A673 (cell line): ENCODE measurements at regions not wholly inside any gene's neighbourhood (a gene's known extent, or its start where the extent isn't known, plus 50 kb on each side); places are given as distances from the start of the nearest gene placed in this dataset.

ENCODE experiments used
- BruUV-seq: library from RNA; stranded (reverse); fragments of 400-500 nt; replicated peaks from 2 replicates; lab custom pipeline; 2021; lab: Mats Ljungman, UMichigan
- CTCF ChIA-PET: fragments of 300-600 bp; sonication (Branson Sonifier 250); formaldehyde crosslinking; loops from one replicate; lab custom pipeline; 2022; ENCODE audit warnings: antibody characterized with exemption; lab: Charles Lee
- POLR2A ChIA-PET: fragments of 300-600 bp; sonication (Branson Sonifier 250); formaldehyde crosslinking; loops from one replicate; lab custom pipeline; 2022; ENCODE audit warnings: antibody characterized with exemption; ENCODE audit not compliant: low non-redundant PET; lab: Charles Lee
- DNase-seq: peaks from one replicate; pipeline ENCODE4 v3.0.0-alpha.2; 2015; ENCODE audit warnings: low spot score
- H3K27ac ChIP-seq: fragments of 200-600 bp; sonication (generic); 2 replicates; pipeline ENCODE4 v1.5.1; 2016; ENCODE audit warnings: mixed run types, low read depth, mild to moderate bottlenecking, mixed read lengths, antibody characterized with exemption, low read length; ENCODE audit not compliant: poor library complexity, severe bottlenecking
- H3K27me3 ChIP-seq: fragments of 200-600 bp; sonication (generic); replicated peaks from 2 replicates; pipeline ENCODE4 v1.6.1; 2017; ENCODE audit warnings: mixed run types, low read depth, mild to moderate bottlenecking, mixed read lengths, antibody characterized with exemption, low read length; ENCODE audit not compliant: insufficient read depth, poor library complexity
- H3K36me3 ChIP-seq: fragments of 200-600 bp; sonication (generic); 2 replicates; pipeline ENCODE4 v1.6.1; 2016; ENCODE audit warnings: mixed run types, mild to moderate bottlenecking, mixed read lengths, antibody characterized with exemption, low read length; ENCODE audit not compliant: insufficient read depth, poor library complexity, severe bottlenecking
- H3K4me1 ChIP-seq: fragments of 200-600 bp; sonication (generic); 2 replicates; pipeline ENCODE4 v1.6.1; 2017; ENCODE audit warnings: mixed run types, mild to moderate bottlenecking, mixed read lengths, antibody characterized with exemption, low read length; ENCODE audit not compliant: insufficient read depth, poor library complexity, severe bottlenecking
- H3K4me3 ChIP-seq: fragments of 200-600 bp; sonication (generic); 2 replicates; pipeline ENCODE4 v1.5.1; 2016; ENCODE audit warnings: low read depth, mixed run types, mild to moderate bottlenecking, mixed read lengths, low read length; ENCODE audit not compliant: poor library complexity, severe bottlenecking
- H3K9me3 ChIP-seq: fragments of 200-600 bp; sonication (generic); 2 replicates; pipeline ENCODE4 v1.6.1; 2016; ENCODE audit warnings: mixed run types, low read depth, mild to moderate bottlenecking, mixed read lengths, antibody characterized with exemption, low read length; ENCODE audit not compliant: poor library complexity, severe bottlenecking
- EZH2 ChIP-seq: fragments of 200-600 bp; sonication (generic); IDR thresholded peaks from 2 replicates; pipeline ENCODE4 v1.6.1; 2017; ENCODE audit warnings: borderline replicate concordance, low read depth, mild to moderate bottlenecking, mixed read lengths, antibody characterized with exemption, low read length; ENCODE audit not compliant: poor library complexity, severe bottlenecking
- intact Hi-C: fragments of 100-400 bp; cut with micrococcal nuclease; formaldehyde crosslinking; loops from one replicate; pipeline ENCODE4 v1.10.0; 2022; ENCODE audit not compliant: unreplicated experiment
- TF ChIP-seq, protein P1 (sequence below): fragments of 300-800, 200-600 bp; sonication (generic); conservative IDR thresholded peaks from 2 replicates; pipeline ENCODE4 v1.5.1; 2017; ENCODE audit warnings: low read depth, mild to moderate bottlenecking, antibody characterized with exemption, low read length, moderate library complexity, mixed read lengths

DNA sequence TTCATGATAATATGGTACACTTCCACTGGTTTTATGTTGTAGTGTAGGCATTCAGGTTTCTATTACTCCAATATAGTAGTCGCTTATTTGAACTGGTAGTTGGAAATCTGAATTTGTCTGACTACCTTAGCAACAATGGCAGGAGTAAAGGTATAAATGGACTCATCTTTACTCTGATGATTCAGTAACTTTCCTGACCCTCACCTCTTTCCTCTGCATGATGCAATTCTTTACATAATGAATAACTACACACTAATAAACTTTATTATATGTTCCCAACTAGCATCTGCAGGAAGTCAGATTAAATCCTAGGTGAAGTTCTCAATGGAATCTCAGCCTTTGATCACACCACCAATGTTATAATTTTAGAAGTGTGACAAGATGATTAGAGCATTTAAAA, 70.5 kb upstream of the ATP2B1 start:
- H3K9me3 ChIP-seq = no peaks in the 10 kb centered on the region
- intact Hi-C loops = no loop called here
- no peaks in the 10 kb centered on the region for H3K36me3 ChIP-seq
- ChIA-PET CTCF (no interaction called here), POLR2A (no interaction called here)
- no peaks in the 10 kb centered on the region for H3K27me3 ChIP-seq
- no peak for DNase-seq
- H3K4me3 ChIP-seq = no peak overlapping the region
- H3K27ac ChIP-seq = no peak overlapping the region
- H3K4me1 ChIP-seq = peaks cover 6% of the 10 kb centered on the region
- TF ChIP-seq, protein P1, sequence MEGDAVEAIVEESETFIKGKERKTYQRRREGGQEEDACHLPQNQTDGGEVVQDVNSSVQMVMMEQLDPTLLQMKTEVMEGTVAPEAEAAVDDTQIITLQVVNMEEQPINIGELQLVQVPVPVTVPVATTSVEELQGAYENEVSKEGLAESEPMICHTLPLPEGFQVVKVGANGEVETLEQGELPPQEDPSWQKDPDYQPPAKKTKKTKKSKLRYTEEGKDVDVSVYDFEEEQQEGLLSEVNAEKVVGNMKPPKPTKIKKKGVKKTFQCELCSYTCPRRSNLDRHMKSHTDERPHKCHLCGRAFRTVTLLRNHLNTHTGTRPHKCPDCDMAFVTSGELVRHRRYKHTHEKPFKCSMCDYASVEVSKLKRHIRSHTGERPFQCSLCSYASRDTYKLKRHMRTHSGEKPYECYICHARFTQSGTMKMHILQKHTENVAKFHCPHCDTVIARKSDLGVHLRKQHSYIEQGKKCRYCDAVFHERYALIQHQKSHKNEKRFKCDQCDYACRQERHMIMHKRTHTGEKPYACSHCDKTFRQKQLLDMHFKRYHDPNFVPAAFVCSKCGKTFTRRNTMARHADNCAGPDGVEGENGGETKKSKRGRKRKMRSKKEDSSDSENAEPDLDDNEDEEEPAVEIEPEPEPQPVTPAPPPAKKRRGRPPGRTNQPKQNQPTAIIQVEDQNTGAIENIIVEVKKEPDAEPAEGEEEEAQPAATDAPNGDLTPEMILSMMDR = no peak
- no peak for TF ChIP-seq EZH2
- BruUV-seq = no TSS peak

DNA sequence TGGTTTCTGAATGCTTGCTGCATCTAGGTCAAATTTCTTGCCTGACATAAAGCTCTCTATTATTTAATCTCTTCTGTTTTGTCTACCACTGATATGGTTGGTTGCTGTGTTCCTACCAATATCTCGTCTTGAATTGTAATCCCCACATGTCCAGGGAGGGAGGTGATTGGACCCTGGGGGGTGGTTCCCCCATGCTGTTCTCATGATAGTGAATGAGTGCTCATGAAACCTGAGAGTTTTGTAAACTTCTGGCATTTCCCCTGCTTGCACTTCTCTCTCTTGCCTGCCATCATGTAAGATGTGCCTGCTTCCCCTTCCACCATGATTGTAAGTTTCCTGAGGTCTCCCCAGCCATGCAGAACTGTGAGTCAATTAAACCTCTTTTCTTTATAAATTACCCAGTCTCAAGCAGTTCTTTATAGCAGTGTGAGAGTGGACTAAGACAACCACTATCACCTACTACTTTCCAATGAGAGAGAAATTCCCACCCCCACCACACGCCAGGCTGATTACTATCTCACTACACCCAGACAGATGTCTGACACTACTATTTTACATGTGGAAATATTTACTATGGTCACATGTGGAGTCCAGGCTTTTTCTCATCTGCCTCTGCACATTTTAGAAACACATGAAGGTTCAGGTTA, 69.2 kb upstream of the ATP2B1 start:
- Histone ChIP-seq H3K36me3 (no peaks in the 10 kb centered on the region), H3K4me3 (no peak overlapping the region), H3K27me3 (no peaks in the 10 kb centered on the region), H3K4me1 (no peaks in the 10 kb centered on the region), H3K27ac (no peak overlapping the region), H3K9me3 (no peaks in the 10 kb centered on the region)
- POLR2A ChIA-PET = no interaction called here
- CTCF ChIA-PET = no interaction called here
- DNase-seq = no peak
- TF ChIP-seq, protein P1 = no peak
- TF ChIP-seq EZH2 = no peak
- no TSS peak for BruUV-seq
- intact Hi-C loops = no loop called here

DNA sequence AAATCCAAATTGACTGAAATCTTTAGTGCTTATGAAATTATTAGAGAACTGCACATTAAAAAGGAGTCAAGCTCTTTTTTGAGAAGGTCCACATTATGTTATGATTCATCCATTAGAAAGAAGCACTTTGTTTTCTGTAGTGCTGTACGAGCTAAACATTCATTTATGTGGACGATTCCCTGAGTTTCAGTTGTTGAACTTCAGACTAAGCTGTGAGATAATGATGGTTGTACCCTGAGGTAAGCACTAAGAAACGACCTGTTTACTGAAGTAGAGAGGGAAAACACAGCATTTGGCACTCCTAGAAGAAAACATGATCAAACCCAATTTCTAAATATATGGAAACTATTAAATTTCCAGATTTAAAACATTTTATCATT, 67.3 kb upstream of the ATP2B1 start:
- intact Hi-C loops = no loop called here
- DNase-seq = no peak
- no TSS peak for BruUV-seq
- ChIA-PET POLR2A (no interaction called here), CTCF (no interaction called here)
- no peak overlapping the region for H3K4me3 ChIP-seq
- TF ChIP-seq, protein P1 = no peak
- TF ChIP-seq EZH2 = no peak
- H3K27me3 ChIP-seq = no peaks in the 10 kb centered on the region
- no peaks in the 10 kb centered on the region for H3K36me3 ChIP-seq
- H3K4me1 ChIP-seq = no peaks in the 10 kb centered on the region
- no peaks in the 10 kb centered on the region for H3K9me3 ChIP-seq
- no peak overlapping the region for H3K27ac ChIP-seq
